ENCODE measurements at regions not wholly inside any gene's neighbourhood (a gene's known extent, or its start where the extent isn't known, plus 50 kb on each side); places are given as distances from the start of the nearest gene placed in this dataset.
A peak's percentile ranks its signal among the peaks of the same experiment; 100 is the strongest.

- intact Hi-C loops (cut with DNase I; ENCODE audit: low total_unique reads) = no loop called here
Observed at GRCh38 chr9:135332979-135333748, 146.4 kb upstream of the PPP1R26 start.

GRCh38 chr9:135334953-135335460 is 144.6 kb upstream of the PPP1R26 start:
- no peak for TF ChIP-seq POLR2A (IDR thresholded peaks at IDR 0.05)
- TF ChIP-seq CTCF (IDR thresholded peaks at IDR 0.05) = no peak
- intact Hi-C loops (cut with DNase I; ENCODE audit: low total_unique reads) = no loop called here
- no peak overlapping the region for H3K4me3 ChIP-seq (ENCODE audit: low read depth, poor library complexity, severe bottlenecking)
- 86 to 92% methylated on average over 6 to 8 of the region's 9 CpGs for WGBS, 2 donors
- no peak for DNase-seq (ENCODE audit: low spot score in 2 of 2)

More at GRCh38 chr9:135332979-135333748, 146.4 kb upstream of the PPP1R26 start:
- WGBS, 2 donors = 96 to 97% methylated on average over 6 to 7 of the region's 7 CpGs
- peak in 1 of 2 donors; percentile 65 for DNase-seq (ENCODE audit: low spot score in 2 of 2)
- no peak overlapping the region for H3K4me3 ChIP-seq (ENCODE audit: low read depth, poor library complexity, severe bottlenecking)
- no peak for TF ChIP-seq POLR2A (IDR thresholded peaks at IDR 0.05)
- no peak for TF ChIP-seq CTCF (IDR thresholded peaks at IDR 0.05)

GRCh38 chr9:135335691-135336181 is 143.8 kb upstream of the PPP1R26 start:
- no peak for TF ChIP-seq POLR2A (IDR thresholded peaks at IDR 0.05)
- no peak for TF ChIP-seq CTCF (IDR thresholded peaks at IDR 0.05)
- intact Hi-C loops (cut with DNase I; ENCODE audit: low total_unique reads) = no loop called here
- peak in 1 of 2 donors; percentile 74 for DNase-seq (ENCODE audit: low spot score in 2 of 2)
- no peak overlapping the region for H3K4me3 ChIP-seq (ENCODE audit: low read depth, poor library complexity, severe bottlenecking)
- 90% methylated on average over 14 of the region's 14 CpGs for WGBS, 2 donors

- TF ChIP-seq CTCF (IDR thresholded peaks at IDR 0.05) = no peak
- no peak for TF ChIP-seq POLR2A (IDR thresholded peaks at IDR 0.05)
- WGBS, 2 donors = 74 to 76% methylated on average over 23 of the region's 23 CpGs
- DNase-seq (ENCODE audit: low spot score in 2 of 2) = peak in 1 of 2 donors; percentile 46
- intact Hi-C loops (cut with DNase I; ENCODE audit: low total_unique reads) = no loop called here
- no peak overlapping the region for H3K4me3 ChIP-seq (ENCODE audit: low read depth, poor library complexity, severe bottlenecking)
Observed at GRCh38 chr9:135336722-135337527, 142.7 kb upstream of the PPP1R26 start.

- no peak overlapping the region for H3K4me3 ChIP-seq (ENCODE audit: low read depth, poor library complexity, severe bottlenecking)
- TF ChIP-seq POLR2A (IDR thresholded peaks at IDR 0.05) (no peak), CTCF (IDR thresholded peaks at IDR 0.05) (no peak)
- WGBS, 2 donors = 79 to 81% methylated on average over 9 to 12 of the region's 14 CpGs
- DNase-seq (ENCODE audit: low spot score in 2 of 2) = peak in 1 of 2 donors; percentile 70
- intact Hi-C loops (cut with DNase I; ENCODE audit: low total_unique reads) = no loop called here
Observed at GRCh38 chr9:135338546-135338945, 141.0 kb upstream of the PPP1R26 start.
